Stimulated activated CD4-positive, alpha-beta T cell treated with anti-CD3 and anti-CD28 coated beads, Interleukin-12 subunit alpha, Interleukin-12 subunit beta, amount 100 ng/mL, for 24 hours (primary cell): ENCODE measurements at regions not wholly inside any gene's neighbourhood (a gene's known extent, or its start where the extent isn't known, plus 50 kb on each side); places are given as distances from the start of the nearest gene placed in this dataset.
"Not testable (repeated sequence)": the region's sequence is repeated elsewhere in the genome, so short reads cannot be mapped to it uniquely, and the experiment has no call there.

ENCODE experiments used
- DNase-seq, 2 experiments: peaks; one replicate each; pipeline ENCODE4 v3.0.0-alpha.2; 2020; ENCODE audit warnings: low read depth in 2 of 2

DNA sequence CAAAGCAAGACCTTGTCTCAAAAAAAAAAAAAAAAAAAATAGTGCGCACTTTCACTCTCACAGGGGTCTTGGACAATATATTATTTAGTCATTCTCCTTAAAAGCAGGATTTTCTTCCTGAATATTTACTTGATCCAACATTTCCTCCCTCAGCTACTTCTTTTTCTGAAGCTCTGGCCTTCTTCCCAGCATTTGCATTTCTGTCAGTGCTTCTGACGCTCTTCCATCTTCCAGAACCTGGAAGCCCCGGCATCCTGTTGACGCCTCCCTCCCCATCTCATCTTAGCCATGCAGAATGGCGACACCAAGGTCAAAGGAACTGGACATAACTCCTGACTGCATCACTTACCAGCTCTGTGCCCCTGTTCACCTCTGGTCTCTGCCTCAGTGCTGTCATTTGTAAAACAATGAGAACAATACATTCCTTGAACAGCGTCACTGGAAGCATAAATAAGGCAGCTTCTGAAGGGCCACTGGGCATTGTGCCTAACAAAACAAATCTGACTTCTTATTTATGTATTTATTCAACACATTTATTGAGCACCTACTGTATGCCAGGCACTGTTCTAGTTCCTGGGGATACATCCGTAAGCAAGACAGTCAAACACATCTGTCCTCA, 90.9 kb upstream of the MDM1 start:
- DNase-seq: no peak

DNA sequence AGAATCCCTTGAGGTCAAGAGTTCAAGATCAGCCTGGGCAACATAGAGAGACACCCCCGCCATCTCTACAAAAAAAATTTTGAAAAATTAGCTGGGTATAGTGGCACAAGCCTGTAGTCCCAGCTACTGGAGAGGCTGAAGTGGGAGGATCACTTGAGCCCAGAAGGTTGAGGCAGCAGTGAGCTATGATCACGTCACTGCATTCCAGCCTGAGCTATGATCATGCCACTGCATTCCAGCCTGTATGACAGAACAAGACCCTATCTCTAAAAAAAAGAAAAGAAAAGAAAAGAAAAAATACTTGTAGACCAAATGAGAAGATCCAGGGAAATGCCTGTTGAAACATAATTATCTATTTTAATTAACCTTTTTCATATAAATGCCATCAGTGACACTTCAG, 93.8 kb upstream of the MDM1 start:
- no peak for DNase-seq

DNA sequence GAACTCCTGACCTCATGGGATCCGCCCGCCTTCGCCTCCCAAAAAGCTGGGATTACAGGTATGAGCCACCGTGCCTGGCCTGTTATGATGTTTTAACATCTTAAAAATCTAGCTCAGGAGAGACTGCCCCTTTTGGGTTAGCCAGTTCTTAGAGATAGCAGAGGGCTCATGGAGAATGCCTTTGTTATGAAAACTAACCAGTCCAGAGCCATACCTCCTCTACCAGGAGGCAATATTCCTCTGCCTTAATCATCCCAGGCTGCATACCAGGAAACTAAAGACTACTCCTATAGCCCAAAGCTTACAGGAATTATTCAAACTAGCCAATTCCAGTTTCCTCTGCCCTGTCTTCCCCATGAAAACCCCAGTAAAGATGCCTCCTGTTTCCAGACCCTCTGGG, 96.0 kb upstream of the MDM1 start:
- DNase-seq: no peak

DNA sequence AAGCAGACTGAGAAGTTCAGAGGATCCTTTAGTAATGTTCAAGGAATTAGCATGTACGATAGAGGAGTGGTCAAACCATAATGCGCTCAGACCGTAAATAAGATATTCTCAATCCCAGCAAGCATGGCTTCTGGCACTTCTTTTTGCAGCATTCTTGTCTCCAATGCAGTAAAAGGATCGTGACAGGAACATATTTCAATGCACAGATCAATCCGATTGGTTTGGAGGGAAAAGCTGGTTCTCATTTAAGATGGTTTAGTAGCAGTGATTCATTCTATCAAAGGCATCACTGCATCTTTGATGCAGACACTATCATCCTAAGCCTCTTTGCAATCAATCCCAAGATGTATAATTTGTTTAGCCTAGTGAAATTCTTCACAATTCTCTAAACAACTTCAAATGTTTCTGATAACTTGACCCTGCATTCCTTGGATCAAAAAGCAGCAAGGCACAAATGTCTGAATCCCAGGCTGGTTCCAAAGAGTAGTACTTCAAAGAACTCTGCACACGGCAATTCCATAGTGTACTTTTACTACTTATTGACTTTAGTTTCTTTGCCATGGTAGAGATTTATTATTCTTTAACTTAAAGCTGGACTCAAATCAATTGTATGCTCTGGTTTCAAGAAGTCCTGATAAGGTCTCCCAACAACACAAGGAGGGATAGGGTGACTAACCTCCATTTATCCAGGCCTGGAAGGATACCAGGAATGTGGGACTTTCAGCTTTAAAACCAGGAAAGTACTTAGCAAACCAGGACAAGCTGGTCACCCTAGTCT, 96.8 kb upstream of the MDM1 start:
- DNase-seq: no peak

DNA sequence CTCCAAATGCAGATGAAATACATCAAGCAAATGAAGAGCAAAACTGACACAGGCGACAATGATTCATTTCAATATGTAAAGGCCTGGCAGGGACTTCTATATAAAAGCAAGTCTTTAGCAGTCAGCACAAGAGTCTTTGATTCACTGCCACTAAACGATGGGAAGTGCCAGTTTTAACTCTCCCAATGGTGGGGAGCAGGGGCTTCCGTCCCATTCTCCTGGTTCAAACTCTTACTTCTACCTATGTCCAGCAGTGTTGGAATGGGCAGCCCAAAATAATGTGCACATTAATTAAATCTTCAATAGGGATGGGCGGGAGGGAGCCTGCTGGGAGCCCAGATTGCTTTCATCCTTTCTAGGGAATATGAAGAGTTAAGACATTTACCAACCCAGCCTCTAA, 97.5 kb upstream of the MDM1 start:
- no peak for DNase-seq

DNA sequence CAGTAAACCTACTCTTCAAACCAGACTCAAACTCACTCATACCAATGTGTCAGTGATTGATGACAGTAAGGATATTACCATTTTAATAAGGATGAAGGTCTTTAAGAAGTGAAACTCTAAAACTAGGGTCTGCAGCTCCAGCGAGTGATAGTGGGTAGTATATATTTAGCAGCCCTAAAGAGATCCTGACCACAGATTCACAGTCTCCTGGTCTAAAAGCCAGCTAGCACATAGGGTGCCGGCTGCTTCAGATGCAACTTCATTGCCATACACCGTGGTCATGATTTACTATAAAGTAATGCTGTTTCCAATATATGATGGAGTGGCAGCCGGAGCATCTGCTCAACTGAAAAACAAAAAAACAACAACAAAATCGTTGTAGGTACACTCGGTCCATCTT, 99.6 kb upstream of the MDM1 start:
- no peak for DNase-seq

DNA sequence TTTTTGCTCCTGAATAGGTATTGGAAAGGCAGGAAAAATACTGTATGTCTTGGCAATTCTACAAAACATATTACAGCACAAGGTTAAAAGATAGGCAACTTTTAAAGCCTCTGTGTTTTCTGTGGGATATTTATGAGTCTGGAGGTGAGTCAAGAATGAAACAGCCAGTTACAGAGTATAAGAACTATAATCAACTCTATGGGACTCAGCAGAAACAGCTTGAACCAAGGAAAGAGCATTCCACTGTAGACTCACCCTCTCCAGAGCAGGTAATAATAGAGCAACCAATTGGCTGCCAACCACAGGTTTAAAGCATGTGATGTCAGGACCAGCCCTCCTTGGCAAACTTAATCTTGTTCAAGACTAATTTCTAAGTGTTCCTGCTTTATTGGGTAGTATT, 100.5 kb upstream of the MDM1 start:
- no peak for DNase-seq

DNA sequence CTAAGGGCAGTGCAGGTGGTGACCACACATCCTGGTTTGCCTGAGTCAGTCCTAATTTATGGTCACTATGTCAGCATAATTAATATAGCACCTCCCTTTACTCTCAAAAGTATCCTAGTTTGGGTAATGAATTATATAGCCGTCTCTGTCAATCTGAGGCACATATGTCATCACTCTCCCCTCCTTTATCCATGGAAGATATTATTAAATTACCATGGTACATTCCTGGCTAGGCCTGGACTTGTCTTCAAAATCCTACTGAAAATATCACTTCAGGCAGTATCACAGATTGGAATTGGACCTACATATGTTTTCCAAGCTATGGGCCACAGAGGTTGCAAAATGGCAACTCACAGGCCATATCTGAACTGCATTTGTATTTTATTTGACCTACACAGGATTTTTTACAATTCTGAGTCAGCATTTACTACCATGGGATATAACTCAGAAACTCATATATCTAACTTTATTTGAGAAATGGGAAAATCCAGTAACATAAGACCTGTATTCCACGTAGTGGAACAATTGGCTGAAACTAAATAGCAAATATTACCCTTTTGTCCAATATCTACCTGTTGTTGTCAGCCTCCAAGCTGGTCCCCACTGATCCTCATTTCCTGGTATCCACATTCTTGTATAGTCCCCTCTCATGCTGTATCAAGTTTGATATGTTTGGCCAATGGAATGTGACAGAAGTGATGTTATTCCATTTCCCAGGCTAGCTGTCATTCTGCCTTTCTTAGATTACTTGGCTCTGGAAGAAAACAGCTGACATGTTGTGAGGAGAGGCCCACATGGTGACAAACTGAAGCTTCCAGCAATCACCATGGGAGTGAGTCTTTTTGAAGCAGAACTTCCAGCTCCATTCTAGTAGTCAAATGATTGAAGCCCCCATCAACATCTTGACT, 102.5 kb upstream of the MDM1 start:
- no peak for DNase-seq

DNA sequence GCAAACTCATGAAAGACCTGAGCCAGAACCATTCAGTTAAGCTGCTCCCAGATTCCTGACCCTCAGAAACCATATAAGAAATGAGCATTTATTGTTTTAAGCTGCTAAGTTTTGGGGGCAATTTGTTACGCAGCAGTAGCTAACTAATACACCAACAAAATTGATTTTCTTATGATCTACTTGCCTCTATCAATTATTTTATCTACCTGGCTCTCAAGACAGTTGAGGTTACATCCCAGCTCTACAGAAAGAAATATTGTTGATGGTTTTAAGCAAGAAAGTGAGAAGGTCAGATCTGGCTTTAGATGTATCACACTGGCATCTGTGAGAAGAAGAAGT, 103.1 kb upstream of the MDM1 start:
- DNase-seq: no peak

DNA sequence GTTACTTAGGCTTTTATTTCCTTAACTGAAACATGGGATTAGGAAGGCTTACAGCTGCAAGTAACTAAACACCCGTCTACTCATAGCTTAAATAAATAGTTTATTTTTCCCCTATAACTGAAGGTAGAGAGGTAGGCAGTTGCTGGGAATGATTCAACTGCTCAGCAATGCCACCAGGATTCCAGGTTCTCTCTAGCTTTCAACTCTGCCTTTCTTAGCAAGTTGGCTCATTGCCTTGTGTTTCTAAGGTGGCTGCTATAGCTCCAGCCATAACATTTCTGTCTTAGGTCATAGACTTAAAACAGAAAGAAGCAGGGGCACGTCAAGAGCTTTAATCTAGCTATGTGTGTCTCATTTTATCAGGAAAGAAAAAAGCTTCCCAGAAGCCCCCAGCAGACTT, 103.7 kb upstream of the MDM1 start:
- no peak for DNase-seq

DNA sequence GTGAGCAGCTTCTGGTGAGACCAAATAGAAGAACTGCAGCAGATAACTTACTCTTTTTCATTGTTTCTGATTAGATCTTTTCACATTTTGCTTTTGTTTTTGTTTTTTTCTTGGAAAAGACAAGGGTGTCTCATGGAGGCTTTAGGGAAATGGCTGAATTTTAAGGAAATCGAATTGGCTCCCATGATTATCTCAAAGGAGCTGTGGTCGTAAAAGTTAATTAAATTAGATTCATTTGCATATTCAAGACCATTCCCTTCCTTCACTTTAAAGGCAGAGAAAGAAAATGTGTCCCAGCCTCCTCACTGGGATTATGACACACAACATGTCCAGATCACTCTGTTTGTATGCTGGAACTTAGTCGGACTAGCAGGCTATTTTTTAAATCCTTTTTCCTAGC, 106.4 kb upstream of the MDM1 start:
- no peak for DNase-seq

DNA sequence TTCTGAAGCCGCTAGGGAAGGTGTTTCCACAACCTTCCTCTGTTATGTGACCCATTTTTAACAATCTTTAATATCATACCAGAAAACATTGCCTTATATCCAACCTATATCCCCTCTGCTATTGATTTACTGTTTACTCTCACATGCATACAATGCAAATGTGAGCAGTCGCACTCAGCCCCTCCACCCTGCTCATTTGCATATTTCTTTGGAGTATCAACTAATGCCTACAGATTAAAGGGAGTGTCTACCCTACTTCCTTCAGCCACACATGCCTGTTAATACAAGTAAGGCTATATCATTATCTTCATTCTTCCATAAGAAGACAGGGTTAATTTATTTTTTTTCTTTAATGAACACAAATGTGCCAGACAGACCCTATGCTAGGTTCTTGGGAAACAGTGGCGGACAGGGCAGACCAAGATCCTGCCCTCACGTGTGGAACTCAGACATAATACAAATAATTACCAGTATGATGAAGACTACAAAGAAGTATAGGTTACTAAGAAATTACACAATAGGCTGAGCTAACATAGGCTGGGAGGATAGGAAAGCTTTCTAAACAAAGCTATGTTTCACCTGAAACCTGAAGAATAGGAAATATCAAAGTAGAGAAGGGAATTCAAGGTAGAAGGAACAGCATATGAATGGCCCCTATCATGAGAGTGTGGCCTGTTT, 107.3 kb upstream of the MDM1 start:
- no peak for DNase-seq

DNA sequence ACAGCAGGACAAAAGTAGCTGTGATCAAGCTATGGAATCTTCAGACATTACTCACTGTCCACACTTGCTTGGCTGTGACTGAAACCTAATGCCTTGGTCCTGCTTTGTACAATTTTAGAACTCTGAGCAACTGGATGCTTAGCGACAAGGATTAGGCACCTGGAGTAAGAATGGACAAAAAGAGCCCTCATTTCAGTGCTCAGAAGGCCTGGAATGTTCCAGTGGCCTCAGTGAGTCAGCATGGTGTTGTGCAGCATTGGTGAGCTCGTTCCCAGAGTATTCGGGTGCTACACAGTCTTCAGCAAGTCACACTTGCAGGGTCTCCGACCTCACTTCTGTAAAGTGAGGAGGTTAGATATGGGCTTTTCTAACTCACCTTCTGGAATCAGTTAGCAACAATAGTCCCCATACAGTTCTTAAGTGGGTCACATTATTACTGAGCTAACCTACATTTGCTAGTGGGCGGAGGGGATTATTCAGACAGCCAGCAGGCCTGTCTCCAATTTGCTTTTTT, 108.0 kb upstream of the MDM1 start:
- DNase-seq: no peak

DNA sequence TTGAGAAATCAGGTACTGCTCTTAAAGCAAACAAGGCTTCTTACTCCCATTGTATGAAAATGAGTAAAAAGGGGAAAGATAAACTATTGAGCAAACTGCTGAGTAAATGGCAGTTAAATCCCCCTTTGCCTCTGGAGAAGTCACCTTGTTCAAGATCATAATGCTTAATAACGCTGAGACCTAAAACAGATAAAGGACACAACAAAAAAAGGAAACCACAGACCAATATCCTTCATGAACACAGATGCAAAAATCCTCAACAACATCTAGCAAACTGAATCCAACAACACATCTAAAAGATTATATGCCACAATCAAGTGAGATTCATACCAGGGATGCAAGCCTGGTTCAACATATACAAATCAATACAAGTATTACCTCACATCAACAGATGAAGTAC, 109.0 kb upstream of the MDM1 start:
- no peak for DNase-seq

DNA sequence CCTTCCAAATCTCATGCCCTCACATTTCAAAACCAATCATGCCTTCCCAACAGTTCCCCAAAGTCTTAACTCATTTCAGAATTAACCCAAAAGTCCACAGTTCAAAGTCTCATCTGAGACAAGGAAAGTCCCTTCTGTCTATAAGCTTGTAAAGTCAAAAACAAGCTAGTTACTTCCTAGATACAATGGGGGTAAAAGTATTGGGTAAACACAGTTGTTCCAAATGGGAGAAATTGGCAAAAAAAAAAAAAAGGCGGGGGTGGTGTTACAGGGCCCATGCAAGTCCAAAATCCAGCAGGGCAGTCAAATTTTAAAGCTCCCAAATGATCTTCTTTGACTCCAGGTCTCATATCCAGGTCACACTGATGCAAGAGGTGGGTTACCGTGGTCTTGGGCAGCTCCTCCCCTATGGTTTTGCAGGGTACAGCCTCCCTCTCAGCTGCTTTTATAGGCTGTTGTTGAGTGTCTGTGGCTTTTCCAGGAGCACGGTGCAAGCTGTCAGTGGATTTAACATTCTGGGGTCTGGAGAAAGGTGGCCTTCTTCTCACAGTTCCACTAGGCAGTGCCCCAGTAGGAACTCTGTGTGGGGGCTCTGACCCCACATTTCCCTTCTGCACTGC, 110.3 kb upstream of the MDM1 start:
- not testable (repeated sequence) for DNase-seq

DNA sequence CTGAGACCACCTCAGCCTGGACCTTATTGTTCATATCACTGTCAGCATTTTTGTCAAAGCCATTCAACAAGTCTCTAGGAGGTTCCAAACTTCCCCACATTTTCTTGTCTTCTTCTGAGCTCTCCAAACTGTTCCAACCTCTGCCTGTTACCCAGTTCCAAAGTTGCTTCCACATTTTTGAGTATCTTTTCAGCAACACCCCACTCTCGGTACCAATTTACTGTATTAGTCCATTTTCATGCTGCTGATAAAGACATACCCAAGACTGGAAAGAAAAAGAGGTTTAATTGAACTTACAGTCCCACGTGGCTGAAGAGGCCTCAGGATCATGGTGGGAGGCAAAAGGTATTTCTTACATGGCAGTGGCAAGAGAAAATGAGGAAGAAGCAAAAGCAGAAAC, 111.5 kb upstream of the MDM1 start:
- DNase-seq: not testable (repeated sequence)

DNA sequence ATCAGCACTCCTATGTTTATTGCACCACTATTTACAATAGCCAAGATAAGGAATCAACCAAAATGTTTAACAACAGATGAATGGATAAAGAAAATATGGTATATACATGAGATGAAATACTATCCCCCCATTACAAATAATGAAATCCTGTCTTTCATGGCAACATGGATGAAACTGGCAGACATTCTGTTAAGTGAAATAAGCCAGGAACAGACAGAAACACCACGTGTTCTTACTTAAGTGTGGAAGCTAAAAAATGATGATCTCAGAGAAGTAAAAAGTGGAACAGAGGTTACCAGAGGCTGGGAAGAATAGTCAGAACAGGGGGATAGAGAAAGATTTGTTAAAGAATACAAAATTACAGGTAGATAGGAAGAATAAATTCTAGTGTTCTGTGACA, 113.7 kb upstream of the MDM1 start:
- DNase-seq: no peak

DNA sequence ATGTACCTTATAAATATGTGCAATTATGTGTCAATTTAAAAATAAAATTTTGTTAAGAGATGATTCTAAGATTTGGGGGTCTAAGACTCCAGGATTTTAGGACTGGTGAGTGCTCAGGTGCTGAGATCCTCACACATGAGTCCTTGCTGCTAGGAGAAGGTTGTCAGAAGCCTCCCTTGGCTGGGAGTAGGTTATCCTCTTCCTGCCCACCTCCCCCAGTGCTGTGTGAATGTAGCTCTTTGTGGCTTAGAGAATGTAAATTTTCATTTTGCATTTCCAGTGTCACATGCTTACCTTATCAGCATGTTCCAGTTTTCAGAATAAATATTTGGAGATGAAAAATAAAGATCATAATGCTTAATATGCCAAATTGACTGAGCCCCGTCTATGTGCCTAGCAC, 114.2 kb upstream of the MDM1 start:
- no peak for DNase-seq

DNA sequence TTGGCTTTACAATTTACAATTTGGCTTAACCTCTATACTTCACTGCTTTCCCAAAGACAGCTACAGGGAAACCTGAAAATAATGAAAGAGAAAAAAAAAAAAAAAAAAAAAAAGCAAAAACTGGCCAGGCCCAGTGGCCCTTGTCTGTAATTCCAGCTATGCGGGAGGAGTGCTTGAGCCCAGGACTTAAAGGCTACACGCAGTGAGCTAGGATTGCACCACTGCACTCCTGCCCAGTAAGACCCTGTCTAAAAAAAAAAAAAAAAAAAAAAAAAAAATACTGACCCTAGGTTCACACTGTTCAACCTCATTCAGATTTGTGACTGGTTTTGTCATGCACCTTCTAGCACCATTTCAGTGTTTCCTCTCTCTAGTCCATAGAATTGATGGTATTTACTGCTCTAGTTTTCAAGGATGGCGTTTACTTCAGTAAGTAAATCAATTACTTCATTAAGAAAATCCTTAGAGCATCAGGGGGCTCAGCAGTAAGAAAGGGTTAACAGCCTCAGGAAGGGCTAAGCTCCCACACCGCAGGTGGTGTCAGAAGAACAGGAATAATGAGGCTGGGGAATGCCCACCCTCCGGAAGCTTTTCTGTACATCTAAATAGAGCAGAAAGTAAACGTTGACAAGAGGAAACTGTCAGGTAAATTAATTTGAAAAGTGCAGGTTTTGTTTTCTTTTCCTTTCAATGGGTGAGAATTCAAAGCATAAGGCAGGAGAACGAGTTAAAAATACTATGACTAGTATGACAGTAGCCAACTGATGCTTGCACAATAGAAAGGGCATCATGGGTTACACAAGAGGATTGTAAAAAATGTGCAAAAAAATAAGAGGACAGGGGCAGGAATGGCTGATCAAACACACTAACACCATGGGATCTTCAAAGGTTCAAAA, 115.0 kb upstream of the MDM1 start:
- DNase-seq: no peak

DNA sequence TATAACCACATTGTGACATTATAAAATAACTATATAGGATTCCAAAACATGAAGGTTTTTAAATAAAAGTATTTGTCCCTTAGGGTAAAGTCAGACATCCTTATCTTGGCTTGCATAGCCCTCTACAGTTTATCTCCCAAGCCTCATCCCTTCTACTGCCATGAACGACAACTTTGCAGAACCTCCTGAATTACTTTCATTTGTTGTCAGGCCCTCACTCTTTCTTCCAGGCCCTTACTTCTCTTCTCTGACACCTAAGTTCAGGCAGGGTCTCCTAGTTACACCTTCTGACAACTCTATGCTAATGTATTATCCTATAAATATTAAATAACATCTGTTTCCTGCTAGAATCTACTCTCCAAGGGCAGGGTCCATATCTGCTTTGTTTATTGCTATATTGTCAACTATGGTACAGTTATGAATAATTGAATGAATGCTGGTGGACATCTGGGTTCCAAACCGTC, 115.7 kb upstream of the MDM1 start:
- no peak for DNase-seq
